NB4 (cell line): ENCODE measurements at regions not wholly inside any gene's neighbourhood (a gene's known extent, or its start where the extent isn't known, plus 50 kb on each side); places are given as distances from the start of the nearest gene placed in this dataset.

ENCODE experiments used
- DNase-seq: peaks from one replicate; pipeline ENCODE4 v3.0.0; 2010; ENCODE audit warnings: low read depth
- H3K4me3 ChIP-seq: one replicate; pipeline ENCODE4 v1.5.1; 2011; ENCODE audit warnings: mild to moderate bottlenecking, low read depth, low read length, moderate library complexity
- CTCF ChIP-seq: IDR thresholded peaks from one replicate; pipeline ENCODE4 v1.5.1; 2012; ENCODE audit warnings: low read depth, low read length
- MAX ChIP-seq: IDR thresholded peaks from 2 replicates; pipeline ENCODE4 v1.6.1; 2011; ENCODE audit warnings: low read depth, low read length
- MYC ChIP-seq: IDR thresholded peaks from 2 replicates; pipeline ENCODE4 v1.6.1; 2011; ENCODE audit warnings: low read depth, low read length
- POLR2A ChIP-seq: IDR thresholded peaks from 2 replicates; pipeline ENCODE4 v1.6.1; 2011; ENCODE audit warnings: mild to moderate bottlenecking; ENCODE audit not compliant: insufficient read length; ENCODE audit errors: extremely low read depth

- H3K4me3 ChIP-seq: no peak overlapping the region
These were observed 311.6 kb upstream of the CLINT1 start for GRCh38 chr5:158170534-158170933.

GRCh38 chr5:158170060-158170459 lies 311.1 kb upstream of the CLINT1 start:
- H3K4me3 ChIP-seq: no peak overlapping the region
- DNase-seq: no peak
- TF ChIP-seq CTCF (no peak), MAX (no peak), POLR2A (no peak), MYC (no peak)

More at GRCh38 chr5:158170534-158170933, 311.6 kb upstream of the CLINT1 start:
- DNase-seq: no peak
- TF ChIP-seq CTCF (no peak), POLR2A (no peak), MYC (no peak), MAX (no peak)

GRCh38 chr5:158166424-158166823 lies 307.5 kb upstream of the CLINT1 start:
- DNase-seq: no peak
- TF ChIP-seq MYC (no peak), MAX (no peak), POLR2A (no peak), CTCF (no peak)
- H3K4me3 ChIP-seq: no peak overlapping the region

DNA sequence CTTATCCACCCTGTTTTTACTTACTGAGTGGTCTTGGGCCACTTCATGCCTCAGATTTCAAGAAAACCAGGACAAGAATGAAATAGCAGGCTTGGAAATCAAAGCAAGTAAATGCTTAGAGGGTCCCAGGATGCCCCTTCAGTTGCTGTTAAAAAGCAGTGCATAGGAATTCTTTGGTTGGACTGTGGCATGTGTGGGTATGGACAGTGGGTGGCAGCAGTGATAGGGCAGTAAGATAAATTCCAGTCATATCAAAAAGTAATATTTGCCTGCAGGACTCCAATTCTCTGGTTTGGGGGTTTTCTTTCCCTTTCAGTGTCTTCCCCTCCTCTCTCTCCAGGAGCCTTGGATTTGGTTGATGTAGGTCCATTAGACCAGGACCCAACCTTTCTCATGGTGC lies 306.7 kb upstream of the CLINT1 start:
- DNase-seq: peak; percentile 6
- H3K4me3 ChIP-seq: no peak overlapping the region
- no peak for TF ChIP-seq POLR2A
- no peak for TF ChIP-seq MAX
- no peak for TF ChIP-seq MYC
- peak; percentile 25 for TF ChIP-seq CTCF

GRCh38 chr5:158164296-158165047 lies 305.5 kb upstream of the CLINT1 start:
- H3K4me3 ChIP-seq: no peak overlapping the region
- TF ChIP-seq POLR2A (no peak), CTCF (no peak), MAX (no peak), MYC (no peak)
- no peak for DNase-seq
